Fibroblast of skin of abdomen (primary cell): ENCODE measurements at regions not wholly inside any gene's neighbourhood (a gene's known extent, or its start where the extent isn't known, plus 50 kb on each side); places are given as distances from the start of the nearest gene placed in this dataset.

ENCODE experiments used
- DNase-seq: peaks from one replicate; pipeline ENCODE4 v3.0.0-alpha.2; 2013

- no peak for DNase-seq
Measured at GRCh38 chr12:69064734-69065443, 131.9 kb upstream of the CPM start.

- no peak for DNase-seq
Measured at GRCh38 chr12:69065775-69066174, 132.8 kb upstream of the CPM start.

GRCh38 chr12:69066492-69067373, 133.8 kb upstream of the CPM start:
- DNase-seq, result no peak

GRCh38 chr12:69067713-69068112, 134.7 kb upstream of the CPM start:
- DNase-seq, result no peak

GRCh38 chr12:69068448-69068847, 135.5 kb upstream of the CPM start:
- peak; percentile 41 for DNase-seq

- no peak for DNase-seq
Measured at GRCh38 chr12:69069479-69069878, 136.5 kb upstream of the CPM start.

GRCh38 chr12:69070319-69071090, 137.5 kb upstream of the CPM start:
- peak; percentile 68 for DNase-seq

GRCh38 chr12:69071091-69071370, 138.1 kb upstream of the CPM start:
- no peak for DNase-seq

GRCh38 chr12:69073035-69073434, 140.1 kb upstream of the CPM start:
- no peak for DNase-seq

- no peak for DNase-seq
Measured at GRCh38 chr12:69074556-69075349, 141.8 kb upstream of the CPM start.

GRCh38 chr12:69083689-69084088, 150.7 kb upstream of the CPM start:
- no peak for DNase-seq

GRCh38 chr12:69084816-69085378, 151.9 kb upstream of the CPM start:
- no peak for DNase-seq

GRCh38 chr12:69085852-69086251, 152.9 kb upstream of the CPM start:
- no peak for DNase-seq

- no peak for DNase-seq
Measured at GRCh38 chr12:69087986-69088385, 151.4 kb upstream of the CPSF6 start.

- DNase-seq, result no peak
Measured at GRCh38 chr12:69090722-69091121, 148.6 kb upstream of the CPSF6 start.

GRCh38 chr12:69091442-69092017, 147.8 kb upstream of the CPSF6 start:
- DNase-seq, result no peak

GRCh38 chr12:69092137-69092536, 147.2 kb upstream of the CPSF6 start:
- DNase-seq, result no peak

- no peak for DNase-seq
Measured at GRCh38 chr12:69094606-69095216, 144.7 kb upstream of the CPSF6 start.

GRCh38 chr12:69095765-69096477, 143.4 kb upstream of the CPSF6 start:
- DNase-seq, result peak; percentile 49

- peak; percentile 52 for DNase-seq
Measured at GRCh38 chr12:69096669-69097335, 142.6 kb upstream of the CPSF6 start.
